Body of pancreas (tissue), 4 donors: ENCODE measurements at regions not wholly inside any gene's neighbourhood (a gene's known extent, or its start where the extent isn't known, plus 50 kb on each side); places are given as distances from the start of the nearest gene placed in this dataset.

ENCODE experiments used
- POLR2A ChIP-seq, 3 donors: fragments of 450-650 bp; IDR thresholded peaks; one replicate each; pipeline ENCODE4 v1.6.1; 2016; ENCODE audit warnings: antibody characterized with exemption in 3 of 3, mild to moderate bottlenecking in 2 of 3
- TF ChIP-seq, protein P1 (sequence below), 7 experiments: fragments of 450-650 bp in 4 of 7; fragments of 200-600 bp in 3 of 7; sonication (generic) in 3 of 7; IDR thresholded peaks; one replicate each; pipeline ENCODE4 v1.5.1; 2016 to 2019; ENCODE audit warnings: antibody characterized with exemption in 7 of 7

DNA sequence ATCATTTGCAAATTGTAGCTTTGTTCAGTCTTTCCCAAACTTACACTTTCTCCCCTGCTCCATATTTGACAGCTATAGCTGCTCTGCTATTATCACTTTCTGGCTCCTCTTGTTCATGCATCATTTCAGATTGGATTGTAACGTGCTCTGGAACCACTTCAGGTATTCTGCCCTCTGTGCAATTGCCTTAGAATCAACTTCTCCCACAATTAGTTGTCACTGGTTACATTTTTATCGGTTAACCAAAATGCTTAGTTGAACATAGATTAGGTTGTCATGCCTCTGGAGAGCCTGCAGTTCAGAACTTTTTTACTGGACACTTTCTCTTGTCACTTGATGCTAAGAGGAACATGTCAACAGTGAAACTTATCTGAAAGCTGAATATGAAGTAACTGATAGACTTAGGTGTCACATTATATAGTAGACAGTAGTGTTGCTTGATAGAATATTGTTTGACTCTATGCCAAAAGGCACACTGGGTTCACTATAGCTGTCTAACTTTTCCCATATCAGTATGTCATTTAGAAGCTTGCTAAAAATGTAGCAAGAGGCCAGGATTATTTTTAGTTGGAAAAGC lies 127.7 kb upstream of the PTPRK start:
- TF ChIP-seq, protein P1, sequence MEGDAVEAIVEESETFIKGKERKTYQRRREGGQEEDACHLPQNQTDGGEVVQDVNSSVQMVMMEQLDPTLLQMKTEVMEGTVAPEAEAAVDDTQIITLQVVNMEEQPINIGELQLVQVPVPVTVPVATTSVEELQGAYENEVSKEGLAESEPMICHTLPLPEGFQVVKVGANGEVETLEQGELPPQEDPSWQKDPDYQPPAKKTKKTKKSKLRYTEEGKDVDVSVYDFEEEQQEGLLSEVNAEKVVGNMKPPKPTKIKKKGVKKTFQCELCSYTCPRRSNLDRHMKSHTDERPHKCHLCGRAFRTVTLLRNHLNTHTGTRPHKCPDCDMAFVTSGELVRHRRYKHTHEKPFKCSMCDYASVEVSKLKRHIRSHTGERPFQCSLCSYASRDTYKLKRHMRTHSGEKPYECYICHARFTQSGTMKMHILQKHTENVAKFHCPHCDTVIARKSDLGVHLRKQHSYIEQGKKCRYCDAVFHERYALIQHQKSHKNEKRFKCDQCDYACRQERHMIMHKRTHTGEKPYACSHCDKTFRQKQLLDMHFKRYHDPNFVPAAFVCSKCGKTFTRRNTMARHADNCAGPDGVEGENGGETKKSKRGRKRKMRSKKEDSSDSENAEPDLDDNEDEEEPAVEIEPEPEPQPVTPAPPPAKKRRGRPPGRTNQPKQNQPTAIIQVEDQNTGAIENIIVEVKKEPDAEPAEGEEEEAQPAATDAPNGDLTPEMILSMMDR (IDR thresholded peaks at IDR 0.05): no peak
- no peak for TF ChIP-seq POLR2A (IDR thresholded peaks at IDR 0.05)
